Vagina (tissue), 2 donors: ENCODE measurements at regions not wholly inside any gene's neighbourhood (a gene's known extent, or its start where the extent isn't known, plus 50 kb on each side); places are given as distances from the start of the nearest gene placed in this dataset.

Source experiments
- CTCF ChIP-seq, 3 experiments: fragments of 450-650 bp in 2 of 3; fragments of 200-600 bp in 1 of 3; sonication (generic) in 1 of 3; IDR thresholded peaks; one replicate each; pipeline ENCODE4 v1.5.1; 2017 to 2019; ENCODE audit warnings: antibody characterized with exemption in 3 of 3, mild to moderate bottlenecking in 2 of 3, moderate library complexity in 2 of 3
- POLR2AphosphoS5 ChIP-seq, 2 donors: sonication (generic); formaldehyde crosslinking; IDR thresholded peaks; one replicate each; pipeline ENCODE4 v1.9.0; 2017; ENCODE audit warnings: antibody characterized with exemption in 2 of 2, mild to moderate bottlenecking in 2 of 2, low read depth in 1 of 2; ENCODE audit not compliant: insufficient read depth in 1 of 2

DNA sequence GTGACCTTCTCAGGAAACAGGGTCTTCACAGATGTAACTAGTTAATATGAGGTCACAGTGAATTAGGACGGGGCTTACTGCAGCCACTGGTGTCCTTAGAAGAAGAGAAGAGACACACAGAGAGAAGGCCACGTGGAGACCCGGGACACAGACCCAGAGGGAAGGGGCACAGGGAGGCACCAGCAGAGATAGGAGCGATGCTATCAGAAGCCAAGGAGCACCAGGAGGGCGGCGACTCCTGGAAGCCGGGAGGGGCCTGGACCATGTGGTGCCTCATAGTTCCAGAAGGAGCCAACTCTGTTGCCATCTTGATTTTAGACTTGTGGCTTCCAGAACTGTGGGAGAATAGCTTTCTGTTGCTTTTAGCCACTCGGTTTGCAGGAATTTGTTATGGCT is 505.9 kb downstream of the TCERG1L start:
- TF ChIP-seq POLR2AphosphoS5 (IDR thresholded peaks at IDR 0.05; ENCODE audit: insufficient read depth in 1 of 2, low read depth in 1 of 2) (no peak), CTCF (IDR thresholded peaks at IDR 0.05) (no peak)
